Sigmoid colon (tissue), 4 donors: ENCODE measurements at regions not wholly inside any gene's neighbourhood (a gene's known extent, or its start where the extent isn't known, plus 50 kb on each side); places are given as distances from the start of the nearest gene placed in this dataset.

Source experiments
- POLR2A ChIP-seq, 2 donors: fragments of 450-650 bp; IDR thresholded peaks; one replicate each; pipeline ENCODE4 v1.6.1; 2016; ENCODE audit warnings: antibody characterized with exemption in 2 of 2, mild to moderate bottlenecking in 2 of 2, moderate library complexity in 2 of 2
- POLR2AphosphoS5 ChIP-seq, 4 donors: sonication (generic); formaldehyde crosslinking; IDR thresholded peaks; one replicate each; pipeline ENCODE4 v1.6.1; 2017; ENCODE audit warnings: antibody characterized with exemption in 4 of 4
- TF ChIP-seq, protein P1 (sequence below), 4 experiments: fragments of 450-650 bp in 3 of 4; fragments of 200-600 bp in 1 of 4; IDR thresholded peaks; one replicate each; pipeline ENCODE4 v1.5.1; 2016 to 2019; ENCODE audit warnings: antibody characterized with exemption in 4 of 4, mild to moderate bottlenecking in 3 of 4, moderate library complexity in 2 of 4

DNA sequence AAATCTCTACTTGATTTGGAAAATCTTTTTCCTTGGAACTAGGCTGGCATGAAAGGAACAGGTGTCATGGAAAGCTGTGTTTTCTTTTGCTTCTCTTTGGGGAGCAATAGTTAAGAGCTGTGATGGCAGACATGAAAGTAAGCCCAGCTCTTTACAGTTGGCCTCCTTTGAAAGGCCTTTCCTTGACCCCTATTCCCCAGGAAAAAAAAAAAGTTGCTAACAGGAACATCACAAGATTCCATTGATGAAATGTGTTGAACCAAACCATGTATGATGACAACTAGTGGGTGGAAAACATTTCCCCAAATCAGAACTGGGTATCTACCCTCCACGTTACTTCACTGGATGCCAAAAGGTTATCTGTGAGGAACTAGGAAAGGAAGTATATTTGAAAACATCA, 190.7 kb upstream of the RPL34 start:
- TF ChIP-seq, protein P1, sequence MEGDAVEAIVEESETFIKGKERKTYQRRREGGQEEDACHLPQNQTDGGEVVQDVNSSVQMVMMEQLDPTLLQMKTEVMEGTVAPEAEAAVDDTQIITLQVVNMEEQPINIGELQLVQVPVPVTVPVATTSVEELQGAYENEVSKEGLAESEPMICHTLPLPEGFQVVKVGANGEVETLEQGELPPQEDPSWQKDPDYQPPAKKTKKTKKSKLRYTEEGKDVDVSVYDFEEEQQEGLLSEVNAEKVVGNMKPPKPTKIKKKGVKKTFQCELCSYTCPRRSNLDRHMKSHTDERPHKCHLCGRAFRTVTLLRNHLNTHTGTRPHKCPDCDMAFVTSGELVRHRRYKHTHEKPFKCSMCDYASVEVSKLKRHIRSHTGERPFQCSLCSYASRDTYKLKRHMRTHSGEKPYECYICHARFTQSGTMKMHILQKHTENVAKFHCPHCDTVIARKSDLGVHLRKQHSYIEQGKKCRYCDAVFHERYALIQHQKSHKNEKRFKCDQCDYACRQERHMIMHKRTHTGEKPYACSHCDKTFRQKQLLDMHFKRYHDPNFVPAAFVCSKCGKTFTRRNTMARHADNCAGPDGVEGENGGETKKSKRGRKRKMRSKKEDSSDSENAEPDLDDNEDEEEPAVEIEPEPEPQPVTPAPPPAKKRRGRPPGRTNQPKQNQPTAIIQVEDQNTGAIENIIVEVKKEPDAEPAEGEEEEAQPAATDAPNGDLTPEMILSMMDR (IDR thresholded peaks at IDR 0.05), result no peak
- no peak for TF ChIP-seq POLR2A (IDR thresholded peaks at IDR 0.05)
- no peak for TF ChIP-seq POLR2AphosphoS5 (IDR thresholded peaks at IDR 0.05)
